Gastroesophageal sphincter (tissue), 4 donors: ENCODE measurements at regions not wholly inside any gene's neighbourhood (a gene's known extent, or its start where the extent isn't known, plus 50 kb on each side); places are given as distances from the start of the nearest gene placed in this dataset.
A peak's percentile ranks its signal among the peaks of the same experiment; 100 is the strongest.

ENCODE experiments used
- ATAC-seq: fragments of 150-250 bp; one replicate; pipeline ENCODE4 v1.9.1; 2016; ENCODE audit warnings: mild to moderate bottlenecking, moderate library complexity
- H3K27ac ChIP-seq, 4 donors: fragments of 200-600 bp; sonication (generic) in 3 of 4; 1 replicate in 3 of 4; 2 replicates in 1 of 4; pipeline ENCODE4 v1.5.1; 2016 to 2019
- H3K27me3 ChIP-seq: fragments of 200-600 bp; sonication (generic); one replicate; pipeline ENCODE4 v1.5.1; 2019
- H3K36me3 ChIP-seq, 2 donors: fragments of 200-600 bp; sonication (generic); one replicate each; pipeline ENCODE4 v1.5.1; 2019; ENCODE audit warnings: control low read depth in 1 of 2
- H3K4me1 ChIP-seq, 3 donors: fragments of 200-600 bp; sonication (generic); 1 replicate in 2 of 3; 2 replicates in 1 of 3; pipeline ENCODE4 v1.5.1; 2016 to 2019; ENCODE audit warnings: control low read depth in 2 of 3
- H3K4me3 ChIP-seq, 2 donors: fragments of 200-600 bp; sonication (generic); one replicate each; pipeline ENCODE4 v1.5.1; 2019; ENCODE audit warnings: mild to moderate bottlenecking in 1 of 2, moderate library complexity in 1 of 2
- H3K9me3 ChIP-seq, 3 donors: fragments of 200-600 bp; sonication (generic); one replicate each; pipeline ENCODE4 v1.5.1; 2017 to 2019; ENCODE audit warnings: control low read depth in 2 of 3
- EP300 ChIP-seq: sonication (generic); formaldehyde crosslinking; IDR thresholded peaks from one replicate; pipeline ENCODE4 v1.6.1; 2017; ENCODE audit warnings: antibody characterized with exemption, mild to moderate bottlenecking
- POLR2A ChIP-seq, 2 donors: fragments of 450-650 bp; IDR thresholded peaks; one replicate each; pipeline ENCODE4 v1.6.1; 2017; ENCODE audit warnings: antibody characterized with exemption in 2 of 2, mild to moderate bottlenecking in 2 of 2, moderate library complexity in 1 of 2
- POLR2AphosphoS5 ChIP-seq: sonication (generic); formaldehyde crosslinking; IDR thresholded peaks from one replicate; pipeline ENCODE4 v1.6.1; 2017; ENCODE audit warnings: antibody characterized with exemption
- WGBS, 2 donors: methylation state at CpG; one replicate each; pipeline ENCODE4 v1.1.5; 2018; ENCODE audit warnings: low coverage in 1 of 2; 5-methylcytosine and 5-hydroxymethylcytosine counted together
- TF ChIP-seq, protein P1 (sequence below), 4 experiments: fragments of 200-600 bp in 2 of 4; fragments of 450-650 bp in 2 of 4; sonication (generic) in 1 of 4; IDR thresholded peaks; one replicate each; pipeline ENCODE4 v1.5.1; 2017 to 2019; ENCODE audit warnings: antibody characterized with exemption in 4 of 4, mild to moderate bottlenecking in 2 of 4, moderate library complexity in 2 of 4

DNA sequence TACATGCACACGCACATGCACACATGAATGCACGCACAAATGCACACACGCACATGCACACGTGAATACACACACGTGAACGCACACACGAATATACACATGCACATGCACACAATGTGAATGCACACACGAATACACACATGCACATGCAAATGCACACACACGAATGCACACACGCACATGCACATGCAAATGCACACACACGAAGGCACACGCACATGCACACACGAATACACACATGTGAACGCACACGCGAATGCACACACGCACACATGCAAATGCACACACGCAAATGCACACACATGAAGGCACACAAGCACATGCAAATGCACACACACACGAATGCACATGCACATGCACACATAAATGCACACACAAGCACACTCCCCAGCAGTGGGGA lies 68.6 kb upstream of the GPC1 start:
- Histone ChIP-seq H3K4me3 (no peak overlapping the region), H3K4me1 (peaks cover 0 to 46% (median 14%) of the 10 kb centered on the region in 3 donors), H3K9me3 (no peaks in the 10 kb centered on the region), H3K27me3 (no peaks in the 10 kb centered on the region), H3K27ac (no peak overlapping the region), H3K36me3 (no peaks in the 10 kb centered on the region)
- WGBS, 2 donors: 87 to 93% methylated on average over 5 to 13 of the region's 19 CpGs
- ATAC-seq: no peak
- no peak for TF ChIP-seq POLR2A (IDR thresholded peaks at IDR 0.05)
- no peak for TF ChIP-seq POLR2AphosphoS5
- TF ChIP-seq, protein P1, sequence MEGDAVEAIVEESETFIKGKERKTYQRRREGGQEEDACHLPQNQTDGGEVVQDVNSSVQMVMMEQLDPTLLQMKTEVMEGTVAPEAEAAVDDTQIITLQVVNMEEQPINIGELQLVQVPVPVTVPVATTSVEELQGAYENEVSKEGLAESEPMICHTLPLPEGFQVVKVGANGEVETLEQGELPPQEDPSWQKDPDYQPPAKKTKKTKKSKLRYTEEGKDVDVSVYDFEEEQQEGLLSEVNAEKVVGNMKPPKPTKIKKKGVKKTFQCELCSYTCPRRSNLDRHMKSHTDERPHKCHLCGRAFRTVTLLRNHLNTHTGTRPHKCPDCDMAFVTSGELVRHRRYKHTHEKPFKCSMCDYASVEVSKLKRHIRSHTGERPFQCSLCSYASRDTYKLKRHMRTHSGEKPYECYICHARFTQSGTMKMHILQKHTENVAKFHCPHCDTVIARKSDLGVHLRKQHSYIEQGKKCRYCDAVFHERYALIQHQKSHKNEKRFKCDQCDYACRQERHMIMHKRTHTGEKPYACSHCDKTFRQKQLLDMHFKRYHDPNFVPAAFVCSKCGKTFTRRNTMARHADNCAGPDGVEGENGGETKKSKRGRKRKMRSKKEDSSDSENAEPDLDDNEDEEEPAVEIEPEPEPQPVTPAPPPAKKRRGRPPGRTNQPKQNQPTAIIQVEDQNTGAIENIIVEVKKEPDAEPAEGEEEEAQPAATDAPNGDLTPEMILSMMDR (IDR thresholded peaks at IDR 0.05): no peak
- no peak for TF ChIP-seq EP300

DNA sequence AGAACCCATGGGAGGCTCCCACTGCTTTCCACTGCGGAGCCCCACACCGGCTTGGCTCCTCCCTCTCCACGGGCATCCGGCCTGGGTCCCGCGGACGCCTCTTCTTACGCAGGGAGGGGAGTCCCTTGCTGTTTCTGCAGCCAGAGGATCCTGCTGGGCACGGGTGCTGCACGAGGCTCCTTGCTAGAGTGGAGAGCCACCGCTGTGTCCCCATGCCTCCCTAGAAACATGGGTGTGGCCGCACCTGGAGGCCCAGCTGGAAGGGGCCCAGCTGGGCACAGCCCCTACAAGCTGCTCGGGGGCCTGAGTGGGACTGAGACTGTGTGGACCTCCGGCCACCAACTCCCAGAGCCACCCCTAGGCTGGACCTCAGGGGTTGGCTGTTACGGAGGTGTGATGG lies 67.7 kb upstream of the GPC1 start:
- no peaks in the 10 kb centered on the region for H3K9me3 ChIP-seq
- peaks cover 0 to 51% (median 14%) of the 10 kb centered on the region in 3 donors for H3K4me1 ChIP-seq
- H3K4me3 ChIP-seq: no peak overlapping the region
- TF ChIP-seq POLR2A (IDR thresholded peaks at IDR 0.05): no peak
- no peak for TF ChIP-seq POLR2AphosphoS5
- TF ChIP-seq, protein P1 (IDR thresholded peaks at IDR 0.05): no peak
- TF ChIP-seq EP300: no peak
- no CpG with 5 or more reads among the region's 15 CpGs for WGBS, 2 donors
- no peaks in the 10 kb centered on the region for H3K27me3 ChIP-seq
- no peak for ATAC-seq
- H3K27ac ChIP-seq: no peak overlapping the region
- H3K36me3 ChIP-seq: no peaks in the 10 kb centered on the region

DNA sequence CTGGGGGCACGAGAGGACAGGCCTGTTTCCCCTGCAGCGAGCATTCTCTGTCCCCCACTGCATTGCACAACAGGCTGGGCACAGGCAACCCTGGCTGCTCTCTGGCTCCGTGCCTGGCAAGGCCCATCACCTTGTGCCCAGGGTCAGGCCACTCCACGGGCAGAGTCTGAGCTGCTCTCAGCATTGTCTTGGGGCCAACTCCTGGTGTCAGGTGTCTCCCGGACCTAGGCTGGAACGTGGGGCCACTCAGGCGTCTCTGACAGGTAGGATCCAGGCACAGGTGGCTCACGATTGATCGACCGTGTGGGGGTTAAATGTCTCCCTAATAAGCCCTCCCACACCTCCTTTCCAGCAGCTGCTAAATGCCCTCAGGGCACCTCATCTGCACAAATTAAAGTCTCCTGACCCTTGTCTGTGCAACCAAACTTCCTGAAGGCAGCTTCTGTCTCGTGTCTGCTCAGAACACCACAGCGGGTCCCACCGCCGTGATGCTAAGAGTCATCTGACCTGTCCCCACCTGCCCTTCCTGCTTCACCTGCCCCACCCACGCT lies 66.6 kb upstream of the GPC1 start:
- WGBS, 2 donors: 90% methylated on average over 4 of the region's 15 CpGs; no CpG with 5 or more reads in 1 of the 2 donors
- peaks cover 0 to 59% (median 15%) of the 10 kb centered on the region in 3 donors for H3K4me1 ChIP-seq
- no peaks in the 10 kb centered on the region for H3K27me3 ChIP-seq
- H3K9me3 ChIP-seq: no peaks in the 10 kb centered on the region
- ATAC-seq: no peak
- H3K4me3 ChIP-seq: no peak overlapping the region
- no peaks in the 10 kb centered on the region for H3K36me3 ChIP-seq
- peak overlapping the region in 3 of 4 donors; percentile 88 to 92 (median 89) for H3K27ac ChIP-seq
- TF ChIP-seq EP300: no peak
- TF ChIP-seq POLR2AphosphoS5: no peak
- no peak for TF ChIP-seq POLR2A (IDR thresholded peaks at IDR 0.05)
- TF ChIP-seq, protein P1 (IDR thresholded peaks at IDR 0.05): no peak

DNA sequence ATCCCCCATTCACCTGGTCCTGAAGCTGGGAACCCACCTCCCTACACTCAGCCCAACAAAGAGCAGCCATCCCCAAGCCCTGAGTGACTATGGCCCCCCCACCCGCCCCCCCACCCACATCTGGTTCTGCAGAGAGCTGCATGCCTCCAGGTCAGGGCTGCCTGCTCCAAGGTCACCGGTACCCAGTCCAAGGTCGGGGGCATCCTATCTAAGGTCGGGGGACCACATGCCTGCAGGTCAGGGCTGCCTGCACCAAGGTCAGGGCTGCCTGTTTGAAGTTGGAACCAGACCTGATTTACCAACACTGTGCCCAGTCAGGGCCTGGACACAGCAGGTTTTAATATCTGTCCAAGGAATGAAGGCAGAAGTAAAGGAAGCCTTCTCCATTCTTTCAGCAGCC lies 66.1 kb upstream of the GPC1 start:
- no peaks in the 10 kb centered on the region for H3K9me3 ChIP-seq
- H3K4me1 ChIP-seq: peaks cover 0 to 60% (median 20%) of the 10 kb centered on the region in 3 donors
- ATAC-seq: no peak
- H3K27ac ChIP-seq: peak overlapping the region; percentile 52 to 92 (median 88)
- WGBS, 2 donors: no CpG with 5 or more reads among the region's 4 CpGs
- TF ChIP-seq POLR2A (IDR thresholded peaks at IDR 0.05) (no peak), EP300 (no peak), POLR2AphosphoS5 (no peak)
- TF ChIP-seq, protein P1 (IDR thresholded peaks at IDR 0.05): no peak
- no peak overlapping the region for H3K4me3 ChIP-seq
- no peaks in the 10 kb centered on the region for H3K27me3 ChIP-seq
- H3K36me3 ChIP-seq: no peaks in the 10 kb centered on the region
